Activated T-helper 1 cell treated with anti-CD3 and anti-CD28 coated beads, Interleukin-12 subunit alpha, Interleukin-12 subunit beta, Interleukin-2, Interleukin-4 antibody, amounts not matched to agents 30 ng/mL and 10 ng/mL and 1 ng/mL, durations not matched to agents 14 hours and 24 hours and 36 hours (primary cell): ENCODE measurements at regions not wholly inside any gene's neighbourhood (a gene's known extent, or its start where the extent isn't known, plus 50 kb on each side); places are given as distances from the start of the nearest gene placed in this dataset.

Experiments
- DNase-seq: peaks from one replicate; pipeline ENCODE4 v3.0.0; 2021; ENCODE audit warnings: low spot score
- H3K27ac Mint-ChIP-seq: one replicate; pipeline ENCODE4 v1.8.0; 2021; ENCODE audit warnings: mild to moderate bottlenecking, mixed read lengths
- H3K27me3 Mint-ChIP-seq: one replicate; pipeline ENCODE4 v1.8.0; 2022; ENCODE audit warnings: mild to moderate bottlenecking, moderate library complexity, mixed read lengths; ENCODE audit not compliant: insufficient read depth
- H3K36me3 Mint-ChIP-seq: one replicate; pipeline ENCODE4 v1.8.0; 2021; ENCODE audit warnings: low read depth, mixed read lengths
- H3K4me1 Mint-ChIP-seq: one replicate; pipeline ENCODE4 v1.8.0; 2021; ENCODE audit warnings: low read depth, mixed read lengths
- H3K4me3 Mint-ChIP-seq: one replicate; pipeline ENCODE4 v1.8.0; 2021; ENCODE audit warnings: mild to moderate bottlenecking, moderate library complexity, mixed read lengths
- H3K9me3 Mint-ChIP-seq: one replicate; pipeline ENCODE4 v1.8.0; 2021; ENCODE audit warnings: mixed read lengths
- intact Hi-C: fragments of 100-400 bp; cut with micrococcal nuclease; formaldehyde crosslinking; loops from one replicate; pipeline ENCODE4 v1.15.1; 2024

DNA sequence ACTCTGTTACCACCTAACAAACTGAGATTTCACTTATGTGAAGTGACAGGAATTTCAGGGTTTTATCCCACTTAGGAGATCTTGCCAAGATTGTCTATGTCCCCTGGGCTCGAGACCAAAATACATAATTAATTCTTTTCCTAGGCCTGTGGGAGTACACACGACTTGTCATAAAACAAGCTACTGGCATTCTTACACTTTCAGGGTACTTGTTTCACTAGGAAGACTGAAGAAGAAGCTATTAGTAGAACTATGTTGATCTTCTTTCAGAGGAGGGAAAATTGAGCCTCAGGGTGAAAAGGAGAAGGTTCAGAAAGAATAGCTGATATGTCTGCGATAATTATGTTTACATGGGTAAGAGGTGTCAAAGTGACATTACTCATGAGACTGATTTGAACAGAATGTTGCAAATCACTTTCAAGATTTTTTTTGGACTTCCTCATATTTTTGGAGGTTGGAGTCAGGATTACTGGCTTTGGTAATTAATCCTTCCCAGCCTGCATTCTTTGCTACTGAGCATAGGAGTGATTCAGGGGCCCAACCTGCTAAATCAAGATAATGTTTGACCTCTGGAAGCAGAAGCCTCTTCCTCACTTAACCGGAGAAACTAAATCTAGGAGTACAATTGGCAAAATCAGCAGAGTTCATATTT is 240.0 kb upstream of the NT5C1B start:
- Mint-ChIP-seq H3K9me3 (no peaks in the 10 kb centered on the region), H3K4me3 (no peak overlapping the region), H3K4me1 (no peaks in the 10 kb centered on the region), H3K27ac (no peak overlapping the region), H3K27me3 (peaks cover 3% of the 10 kb centered on the region), H3K36me3 (no peaks in the 10 kb centered on the region)
- intact Hi-C loops: no loop called here
- DNase-seq: no peak

- H3K27me3 Mint-ChIP-seq: peaks cover 2% of the 10 kb centered on the region
- no peaks in the 10 kb centered on the region for H3K4me1 Mint-ChIP-seq
- intact Hi-C loops: no loop called here
- H3K27ac Mint-ChIP-seq: no peak overlapping the region
- no peak for DNase-seq
- no peaks in the 10 kb centered on the region for H3K9me3 Mint-ChIP-seq
- no peak overlapping the region for H3K4me3 Mint-ChIP-seq
- no peaks in the 10 kb centered on the region for H3K36me3 Mint-ChIP-seq
These were observed 238.9 kb upstream of the NT5C1B start for GRCh38 chr2:18828296-18828695.

DNA sequence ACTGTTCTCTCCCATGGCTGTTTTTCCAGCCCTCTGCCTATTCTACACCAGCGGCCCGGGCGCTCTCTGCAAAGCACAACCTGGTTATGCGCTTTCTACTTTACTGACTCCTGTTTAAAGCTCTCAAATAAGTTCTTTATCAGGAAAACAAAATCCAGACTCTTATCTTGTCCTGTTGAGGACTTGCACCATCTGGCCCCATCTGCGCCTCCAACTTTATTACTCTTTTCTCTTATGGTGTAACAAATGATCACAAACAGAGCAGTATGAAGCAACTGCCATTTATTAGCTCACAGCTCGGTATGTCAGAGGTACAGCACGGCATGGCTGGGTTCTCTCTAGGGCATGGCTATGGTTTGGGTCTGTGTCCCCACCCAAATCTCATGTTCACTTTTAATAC is 236.5 kb upstream of the NT5C1B start:
- intact Hi-C loops: no loop called here
- no peaks in the 10 kb centered on the region for H3K4me1 Mint-ChIP-seq
- no peak for DNase-seq
- no peaks in the 10 kb centered on the region for H3K36me3 Mint-ChIP-seq
- H3K4me3 Mint-ChIP-seq: no peak overlapping the region
- H3K27ac Mint-ChIP-seq: no peak overlapping the region
- H3K9me3 Mint-ChIP-seq: no peaks in the 10 kb centered on the region
- H3K27me3 Mint-ChIP-seq: no peaks in the 10 kb centered on the region

DNA sequence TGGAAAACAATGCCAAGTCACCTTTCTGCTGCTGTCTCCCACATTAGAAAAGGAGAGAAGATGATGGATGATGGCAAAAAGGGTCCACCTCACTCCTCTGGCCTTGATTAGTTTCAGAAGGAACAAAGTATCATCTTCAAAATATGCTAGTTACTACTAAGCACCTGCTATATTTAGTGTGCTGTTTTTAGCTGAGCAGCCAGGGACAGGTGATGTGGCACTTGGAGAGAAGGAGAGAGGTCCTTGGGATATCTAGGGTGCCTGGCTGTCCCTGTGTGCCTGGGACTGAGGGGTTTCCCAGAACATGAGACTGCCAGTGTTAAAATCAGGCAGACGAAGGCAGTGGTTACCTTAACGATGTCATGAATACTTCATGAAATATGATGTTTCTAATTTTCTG is 235.5 kb upstream of the NT5C1B start:
- no peak overlapping the region for H3K27ac Mint-ChIP-seq
- no peaks in the 10 kb centered on the region for H3K27me3 Mint-ChIP-seq
- intact Hi-C loops: no loop called here
- no peaks in the 10 kb centered on the region for H3K9me3 Mint-ChIP-seq
- H3K4me3 Mint-ChIP-seq: no peak overlapping the region
- no peak for DNase-seq
- H3K4me1 Mint-ChIP-seq: no peaks in the 10 kb centered on the region
- H3K36me3 Mint-ChIP-seq: no peaks in the 10 kb centered on the region

DNA sequence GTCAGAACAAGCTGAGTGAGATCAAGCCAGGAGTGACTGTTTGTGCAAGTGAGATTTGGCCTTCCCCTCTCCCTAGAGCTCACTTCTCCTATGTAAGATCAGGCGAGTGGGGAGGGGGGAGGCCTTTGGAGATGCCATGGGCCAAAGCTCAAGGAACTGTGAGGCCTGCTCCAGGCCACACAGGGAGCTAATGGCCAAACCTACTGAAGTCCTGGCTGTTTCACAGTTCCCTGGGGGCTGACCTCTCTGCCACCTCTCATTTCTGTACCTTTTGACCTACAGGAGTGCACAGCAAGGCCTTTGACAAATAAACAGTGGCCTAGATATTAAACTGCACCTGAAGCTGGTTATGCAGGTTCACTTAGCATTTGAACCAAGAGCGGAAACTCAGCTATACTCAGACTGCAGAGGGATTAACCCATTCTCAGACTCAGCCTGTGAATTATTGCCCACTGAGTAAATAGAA is 235.0 kb upstream of the NT5C1B start:
- Mint-ChIP-seq H3K36me3 (no peaks in the 10 kb centered on the region), H3K4me1 (no peaks in the 10 kb centered on the region), H3K9me3 (no peaks in the 10 kb centered on the region), H3K4me3 (no peak overlapping the region), H3K27ac (no peak overlapping the region), H3K27me3 (no peaks in the 10 kb centered on the region)
- intact Hi-C loops: no loop called here
- DNase-seq: no peak

DNA sequence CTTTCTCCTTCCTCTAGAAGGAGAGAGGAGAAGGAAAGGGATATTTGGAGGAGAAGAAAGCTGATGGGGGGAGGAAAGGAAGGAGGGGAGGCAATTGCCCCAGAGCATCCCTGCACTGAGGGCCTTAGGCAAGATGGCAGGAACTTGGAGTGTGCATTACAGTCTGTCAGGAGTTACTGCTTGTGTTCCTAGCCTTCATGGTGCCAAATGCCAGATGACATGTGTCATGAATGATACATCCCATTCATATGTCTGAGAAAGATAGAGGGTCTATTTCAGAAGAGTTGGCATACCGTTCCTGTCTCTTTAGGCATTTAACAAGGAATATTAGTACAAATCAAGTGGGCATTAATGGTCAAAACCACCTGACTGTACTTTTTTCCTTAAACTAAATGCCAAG is 232.1 kb upstream of the NT5C1B start:
- H3K27me3 Mint-ChIP-seq: no peaks in the 10 kb centered on the region
- no peak overlapping the region for H3K27ac Mint-ChIP-seq
- H3K36me3 Mint-ChIP-seq: no peaks in the 10 kb centered on the region
- DNase-seq: no peak
- H3K4me3 Mint-ChIP-seq: no peak overlapping the region
- no peaks in the 10 kb centered on the region for H3K9me3 Mint-ChIP-seq
- intact Hi-C loops: no loop called here
- no peaks in the 10 kb centered on the region for H3K4me1 Mint-ChIP-seq

GRCh38 chr2:18820966-18821365 is 231.6 kb upstream of the NT5C1B start:
- Mint-ChIP-seq H3K36me3 (no peaks in the 10 kb centered on the region), H3K4me1 (no peaks in the 10 kb centered on the region), H3K27ac (no peak overlapping the region), H3K4me3 (no peak overlapping the region), H3K27me3 (no peaks in the 10 kb centered on the region), H3K9me3 (no peaks in the 10 kb centered on the region)
- no peak for DNase-seq
- intact Hi-C loops: no loop called here

DNA sequence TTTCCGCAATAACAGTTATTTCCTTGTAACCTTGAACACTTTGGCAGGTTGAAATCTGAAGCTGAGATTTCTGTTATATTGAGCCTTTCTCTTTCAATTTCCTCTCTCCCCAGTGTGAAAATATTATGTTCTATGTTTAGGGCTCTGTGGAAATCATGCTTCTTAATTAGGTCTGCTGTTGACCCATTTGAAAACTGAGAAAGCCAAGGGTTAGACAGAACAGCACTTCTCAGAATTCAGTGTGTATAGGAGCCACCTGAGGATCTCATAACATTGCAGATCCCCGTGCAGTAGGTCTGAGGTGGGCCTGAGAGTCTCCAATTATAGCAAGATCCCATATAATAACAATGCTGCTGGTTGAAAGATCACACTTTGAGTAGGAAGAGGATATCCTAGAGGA is 230.2 kb upstream of the NT5C1B start:
- Mint-ChIP-seq H3K27ac (no peak overlapping the region), H3K4me1 (no peaks in the 10 kb centered on the region), H3K9me3 (no peaks in the 10 kb centered on the region), H3K27me3 (no peaks in the 10 kb centered on the region), H3K4me3 (no peak overlapping the region), H3K36me3 (no peaks in the 10 kb centered on the region)
- no peak for DNase-seq
- intact Hi-C loops: no loop called here

DNA sequence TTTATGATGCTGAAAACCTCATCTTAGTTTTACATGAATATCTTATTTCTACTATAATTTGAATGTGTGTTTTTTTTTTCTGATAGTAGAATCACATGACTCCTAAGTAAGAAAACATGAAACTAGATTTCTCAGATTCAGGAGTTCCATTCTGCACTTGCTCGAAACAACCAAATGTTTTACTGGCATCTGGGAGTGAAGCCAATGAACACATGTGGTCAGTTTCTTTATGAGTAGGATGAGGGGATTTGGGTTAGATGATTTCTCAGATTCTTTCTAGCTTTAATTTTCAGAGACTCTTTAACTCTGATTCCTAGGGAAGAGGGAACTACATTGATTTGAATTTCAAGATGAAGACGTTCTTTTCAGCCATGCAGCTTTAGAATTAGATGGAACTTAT is 225.0 kb upstream of the NT5C1B start:
- Mint-ChIP-seq H3K4me3 (no peak overlapping the region), H3K36me3 (no peaks in the 10 kb centered on the region), H3K9me3 (no peaks in the 10 kb centered on the region), H3K4me1 (no peaks in the 10 kb centered on the region), H3K27ac (no peak overlapping the region), H3K27me3 (no peaks in the 10 kb centered on the region)
- DNase-seq: no peak
- intact Hi-C loops: no loop called here

- Mint-ChIP-seq H3K27me3 (no peaks in the 10 kb centered on the region), H3K4me1 (no peaks in the 10 kb centered on the region), H3K4me3 (no peak overlapping the region), H3K9me3 (no peaks in the 10 kb centered on the region), H3K27ac (no peak overlapping the region), H3K36me3 (no peaks in the 10 kb centered on the region)
- DNase-seq: no peak
- intact Hi-C loops: no loop called here
These were observed 215.2 kb upstream of the NT5C1B start for GRCh38 chr2:18804536-18804935.

- H3K27me3 Mint-ChIP-seq: no peaks in the 10 kb centered on the region
- DNase-seq: no peak
- no peak overlapping the region for H3K27ac Mint-ChIP-seq
- H3K4me1 Mint-ChIP-seq: no peaks in the 10 kb centered on the region
- no peaks in the 10 kb centered on the region for H3K36me3 Mint-ChIP-seq
- H3K9me3 Mint-ChIP-seq: no peaks in the 10 kb centered on the region
- intact Hi-C loops: no loop called here
- no peak overlapping the region for H3K4me3 Mint-ChIP-seq
These were observed 214.0 kb upstream of the NT5C1B start for GRCh38 chr2:18803141-18803939.

GRCh38 chr2:18800240-18800971 is 211.0 kb upstream of the NT5C1B start:
- intact Hi-C loops: no loop called here
- no peak overlapping the region for H3K4me3 Mint-ChIP-seq
- H3K36me3 Mint-ChIP-seq: no peaks in the 10 kb centered on the region
- H3K27me3 Mint-ChIP-seq: no peaks in the 10 kb centered on the region
- no peak overlapping the region for H3K27ac Mint-ChIP-seq
- no peak for DNase-seq
- no peaks in the 10 kb centered on the region for H3K9me3 Mint-ChIP-seq
- H3K4me1 Mint-ChIP-seq: no peaks in the 10 kb centered on the region

GRCh38 chr2:18799397-18799796 is 210.0 kb upstream of the NT5C1B start:
- no peak for DNase-seq
- H3K36me3 Mint-ChIP-seq: no peaks in the 10 kb centered on the region
- intact Hi-C loops: no loop called here
- H3K9me3 Mint-ChIP-seq: no peaks in the 10 kb centered on the region
- no peak overlapping the region for H3K4me3 Mint-ChIP-seq
- H3K4me1 Mint-ChIP-seq: no peaks in the 10 kb centered on the region
- H3K27ac Mint-ChIP-seq: no peak overlapping the region
- H3K27me3 Mint-ChIP-seq: no peaks in the 10 kb centered on the region
